ENCODE measurements at regions not wholly inside any gene's neighbourhood (a gene's known extent, or its start where the extent isn't known, plus 50 kb on each side); places are given as distances from the start of the nearest gene placed in this dataset.

GRCh38 chr10:114709984-114710383 is 51.9 kb upstream of the ABLIM1 start:
- no peak overlapping the region for H3K9ac ChIP-seq (ENCODE audit: low read length)
- no peak for DNase-seq
- WGBS (ENCODE audit: insufficient coverage), result no CpG with 5 or more reads among the region's 2 CpGs
- H3K79me2 ChIP-seq (ENCODE audit: control insufficient read depth, insufficient read depth, low read length), result no peaks in the 10 kb centered on the region
- no peak for ATAC-seq (ENCODE audit: low read depth)
- H3K27me3 ChIP-seq (replicated peaks in 1 of 4; ENCODE audit: control extremely low read depth in 1 of 4, control insufficient read depth in 3 of 4, insufficient read depth in 4 of 4, low read length in 3 of 4), result peaks cover 0 to 4% (median under 1%) of the 10 kb centered on the region in 4 experiments
- H3K27me3 Mint-ChIP-seq, result peaks cover 41% of the 10 kb centered on the region
- H2AFZ ChIP-seq (ENCODE audit: insufficient read depth, low read depth, low read length, poor library complexity, severe bottlenecking), result no peak overlapping the region
- H4K20me1 ChIP-seq (ENCODE audit: control insufficient read depth, insufficient read depth, low read length, poor library complexity, severe bottlenecking), result no peaks in the 10 kb centered on the region
- no peaks in the 10 kb centered on the region for H3K36me3 ChIP-seq (replicated peaks in 1 of 2; ENCODE audit: control extremely low read depth in 1 of 2, control insufficient read depth in 1 of 2, extremely low read depth in 1 of 2, insufficient read depth in 2 of 2, low read length in 1 of 2)
- no peak overlapping the region for H3K4me3 ChIP-seq (ENCODE audit: control extremely low read depth in 1 of 5, extremely low read depth in 1 of 5, insufficient read depth in 1 of 5, low read depth in 2 of 5, low read length in 4 of 5)
- no peaks in the 10 kb centered on the region for H3K9me3 ChIP-seq (ENCODE audit: control extremely low read depth in 1 of 3, control insufficient read depth in 2 of 3, insufficient read depth in 1 of 3, low read length in 2 of 3)
- no peaks in the 10 kb centered on the region for H3K9me3 Mint-ChIP-seq (ENCODE audit: insufficient read depth)
- no peak overlapping the region for H3K27ac Mint-ChIP-seq
- TF ChIP-seq EZH2 (IDR thresholded peaks at IDR 0.05; ENCODE audit: borderline replicate concordance, insufficient read depth, low read depth, low read length, poor library complexity, severe bottlenecking) (no peak), CTCF (IDR thresholded peaks at IDR 0.05) (no peak)
- no peak overlapping the region for H3K4me3 Mint-ChIP-seq
- no peak overlapping the region for H3K4me2 ChIP-seq (replicated peaks; ENCODE audit: low read depth, low read length, poor library complexity, severe bottlenecking)
- H3K4me1 Mint-ChIP-seq, result no peaks in the 10 kb centered on the region
- no peaks in the 10 kb centered on the region for H3K4me1 ChIP-seq (ENCODE audit: control insufficient read depth in 2 of 2, insufficient read depth in 2 of 2, low read length in 2 of 2)
- intact Hi-C loops (cut with micrococcal nuclease), result no loop called here
- no peak overlapping the region for H3K27ac ChIP-seq (ENCODE audit: low read length in 2 of 2)
- ChIA-PET POLR2A (no interaction called here), CTCF (no interaction called here)

DNA sequence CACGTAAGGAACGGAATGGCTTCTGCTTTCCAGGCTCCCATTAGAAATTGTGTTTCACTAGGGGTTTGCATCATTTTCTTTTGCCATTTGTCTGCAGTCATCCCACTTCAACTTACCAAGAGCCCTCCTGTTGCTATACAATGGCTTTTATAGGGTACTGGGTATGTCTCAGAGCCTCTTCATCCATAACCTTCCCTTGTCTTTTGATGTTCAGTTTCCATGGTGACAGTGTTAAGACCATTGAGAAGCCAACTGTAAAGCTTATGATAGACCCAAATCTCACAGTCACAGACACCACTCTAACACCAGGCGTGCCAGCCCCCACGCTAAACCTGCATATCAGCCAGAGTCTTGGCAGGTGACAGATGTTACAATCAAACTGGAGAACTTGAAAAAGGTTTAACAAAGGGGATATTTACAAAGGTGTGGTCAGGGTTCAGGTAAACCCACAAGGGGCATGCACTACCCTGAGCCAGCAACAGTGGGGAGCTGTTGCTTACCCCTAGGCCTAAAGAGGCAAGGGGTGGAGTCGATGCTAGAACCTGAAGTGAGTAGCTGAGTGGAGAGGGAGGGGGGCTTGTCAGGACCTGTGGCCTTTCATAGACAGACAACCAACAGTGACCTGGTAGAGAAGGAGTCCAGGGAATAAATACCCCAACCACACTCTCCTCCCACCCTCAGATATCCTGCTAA is 53.2 kb upstream of the ABLIM1 start:
- Mint-ChIP-seq H3K27ac (no peak overlapping the region), H3K4me1 (no peaks in the 10 kb centered on the region), H3K27me3 (peaks cover 33% of the 10 kb centered on the region), H3K9me3 (ENCODE audit: insufficient read depth) (no peaks in the 10 kb centered on the region), H3K4me3 (no peak overlapping the region)
- TF ChIP-seq CTCF (IDR thresholded peaks at IDR 0.05) (no peak), EZH2 (IDR thresholded peaks at IDR 0.05; ENCODE audit: borderline replicate concordance, insufficient read depth, low read depth, low read length, poor library complexity, severe bottlenecking) (no peak)
- no peak for ATAC-seq (ENCODE audit: low read depth)
- ChIA-PET CTCF (no interaction called here), POLR2A (no interaction called here)
- Histone ChIP-seq H3K79me2 (ENCODE audit: control insufficient read depth, insufficient read depth, low read length) (no peaks in the 10 kb centered on the region), H3K4me2 (replicated peaks; ENCODE audit: low read depth, low read length, poor library complexity, severe bottlenecking) (no peak overlapping the region), H3K9me3 (ENCODE audit: control extremely low read depth in 1 of 3, control insufficient read depth in 2 of 3, insufficient read depth in 1 of 3, low read length in 2 of 3) (no peaks in the 10 kb centered on the region), H3K4me3 (ENCODE audit: control extremely low read depth in 1 of 5, extremely low read depth in 1 of 5, insufficient read depth in 1 of 5, low read depth in 2 of 5, low read length in 4 of 5) (no peak overlapping the region), H2AFZ (ENCODE audit: insufficient read depth, low read depth, low read length, poor library complexity, severe bottlenecking) (no peak overlapping the region), H4K20me1 (ENCODE audit: control insufficient read depth, insufficient read depth, low read length, poor library complexity, severe bottlenecking) (no peaks in the 10 kb centered on the region), H3K4me1 (ENCODE audit: control insufficient read depth in 2 of 2, insufficient read depth in 2 of 2, low read length in 2 of 2) (no peaks in the 10 kb centered on the region), H3K36me3 (replicated peaks in 1 of 2; ENCODE audit: control extremely low read depth in 1 of 2, control insufficient read depth in 1 of 2, extremely low read depth in 1 of 2, insufficient read depth in 2 of 2, low read length in 1 of 2) (no peaks in the 10 kb centered on the region), H3K27ac (ENCODE audit: low read length in 2 of 2) (no peak overlapping the region), H3K27me3 (replicated peaks in 1 of 4; ENCODE audit: control extremely low read depth in 1 of 4, control insufficient read depth in 3 of 4, insufficient read depth in 4 of 4, low read length in 3 of 4) (peaks cover 0 to 4% (median 1%) of the 10 kb centered on the region in 4 experiments), H3K9ac (ENCODE audit: low read length) (no peak overlapping the region)
- intact Hi-C loops (cut with micrococcal nuclease), result no loop called here
- WGBS (ENCODE audit: insufficient coverage), result 100% methylated on average over 1 of the region's 5 CpGs
- DNase-seq, result no peak
